ENCODE measurements at regions not wholly inside any gene's neighbourhood (a gene's known extent, or its start where the extent isn't known, plus 50 kb on each side); places are given as distances from the start of the nearest gene placed in this dataset.
"Not testable (repeated sequence)": the region's sequence is repeated elsewhere in the genome, so short reads cannot be mapped to it uniquely, and the experiment has no call there.

DNA sequence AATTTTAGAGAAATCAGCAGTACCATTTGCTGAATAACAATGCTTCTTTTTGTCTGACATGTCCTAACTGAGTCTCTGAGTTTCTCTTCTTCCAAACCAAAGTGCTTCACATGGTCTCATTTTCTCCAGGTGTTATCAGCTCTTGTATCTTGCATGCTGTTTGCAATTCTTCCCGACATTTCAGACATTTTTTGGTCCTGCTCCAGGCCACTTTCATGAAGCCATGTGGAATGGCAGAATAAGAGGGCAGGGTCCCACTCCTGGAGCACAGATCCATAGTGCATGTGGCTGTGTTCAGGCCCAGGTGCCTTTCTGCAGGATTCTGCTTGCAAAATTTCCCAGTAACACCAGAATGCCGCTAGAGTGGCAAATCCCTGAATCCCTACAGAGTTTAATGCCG, 916.2 kb downstream of the NXPH1 start:
- Histone ChIP-seq H3K4me1 (ENCODE audit: control insufficient read depth in 2 of 2, insufficient read depth in 2 of 2, low read length in 2 of 2) (no peaks in the 10 kb centered on the region), H3K4me3 (ENCODE audit: low read length) (no peak overlapping the region), H3K9me3 (ENCODE audit: control insufficient read depth in 2 of 3, low read length in 3 of 3) (no peaks in the 10 kb centered on the region), H3K27ac (ENCODE audit: low read depth, low read length) (no peak overlapping the region), H3K27me3 (ENCODE audit: control insufficient read depth in 2 of 2, insufficient read depth in 2 of 2, low read length in 2 of 2) (no peaks in the 10 kb centered on the region), H3K36me3 (ENCODE audit: control insufficient read depth in 2 of 3, insufficient read depth in 3 of 3, low read length in 3 of 3) (no peaks in the 10 kb centered on the region)
- intact Hi-C loops (cut with micrococcal nuclease), result no loop called here
- DNase-seq (no peak), ATAC-seq (no peak)
- H3K27ac Mint-ChIP-seq, result no peak overlapping the region
- POLR2A ChIA-PET, result no interaction called here
- H3K4me3 Mint-ChIP-seq, result no peak overlapping the region
- CTCF ChIA-PET, result no interaction called here
- no peaks in the 10 kb centered on the region for H3K4me1 Mint-ChIP-seq
- H3K9me3 Mint-ChIP-seq, result peaks cover 1 to 14% (median 7%) of the 10 kb centered on the region in 11 donors
- H3K36me3 Mint-ChIP-seq, result no peaks in the 10 kb centered on the region
- no peaks in the 10 kb centered on the region for H3K27me3 Mint-ChIP-seq

DNA sequence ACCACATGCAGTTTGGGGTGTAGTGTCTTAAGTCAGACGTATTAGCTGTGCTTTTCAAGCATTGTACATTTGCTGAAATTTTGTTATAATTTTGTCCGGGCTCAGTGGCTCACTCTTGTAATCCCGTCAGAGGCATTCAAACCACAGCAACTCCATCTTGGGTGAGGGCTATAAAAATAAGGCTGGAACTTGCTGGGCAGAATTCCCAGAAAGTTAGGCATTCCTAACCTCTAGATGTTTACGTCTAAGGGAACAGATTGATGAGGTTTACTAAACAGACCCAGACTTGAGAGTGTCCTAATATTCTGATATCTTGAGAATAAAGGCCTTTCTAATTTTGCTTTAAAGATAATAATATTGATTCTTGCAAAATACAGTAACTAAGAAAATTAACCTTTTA, 957.8 kb downstream of the NXPH1 start:
- no peaks in the 10 kb centered on the region for H3K36me3 Mint-ChIP-seq
- Histone ChIP-seq H3K27me3 (ENCODE audit: control insufficient read depth in 2 of 2, insufficient read depth in 2 of 2, low read length in 2 of 2) (no peaks in the 10 kb centered on the region), H3K36me3 (ENCODE audit: control insufficient read depth in 2 of 3, insufficient read depth in 3 of 3, low read length in 3 of 3) (no peaks in the 10 kb centered on the region), H3K27ac (ENCODE audit: low read depth, low read length) (no peak overlapping the region), H3K9me3 (ENCODE audit: control insufficient read depth in 2 of 3, low read length in 3 of 3) (peaks cover 0 to 17% (median 0%) of the 10 kb centered on the region in 3 experiments), H3K4me1 (ENCODE audit: control insufficient read depth in 2 of 2, insufficient read depth in 2 of 2, low read length in 2 of 2) (no peaks in the 10 kb centered on the region), H3K4me3 (ENCODE audit: low read length) (no peak overlapping the region)
- H3K27me3 Mint-ChIP-seq, result no peaks in the 10 kb centered on the region
- peaks cover 10 to 37% (median 21%) of the 10 kb centered on the region in 11 donors for H3K9me3 Mint-ChIP-seq
- ATAC-seq, result no peak
- no peak overlapping the region for H3K27ac Mint-ChIP-seq
- H3K4me3 Mint-ChIP-seq, result no peak overlapping the region
- H3K4me1 Mint-ChIP-seq, result no peaks in the 10 kb centered on the region
- intact Hi-C loops (cut with micrococcal nuclease), result no loop called here
- DNase-seq, result no peak
- ChIA-PET CTCF (no interaction called here), POLR2A (no interaction called here)

DNA sequence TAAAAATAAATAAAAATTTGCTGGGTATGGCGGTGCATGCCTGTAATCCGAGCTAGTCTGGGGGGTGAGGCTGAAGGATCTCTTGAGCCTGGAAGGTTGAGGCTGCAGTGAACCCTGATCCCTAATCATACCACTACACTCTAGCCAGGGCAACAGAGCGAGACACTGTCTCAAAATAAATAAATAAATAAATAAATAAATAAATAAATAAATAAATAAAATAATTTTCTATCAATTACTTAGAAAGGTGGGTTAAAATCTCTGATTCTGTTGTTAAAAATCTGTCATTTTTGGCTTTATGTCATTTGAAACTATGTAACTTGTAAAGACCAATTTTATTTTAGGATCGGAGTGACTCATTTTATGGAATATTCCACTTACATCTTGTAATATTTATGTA, 958.6 kb downstream of the NXPH1 start:
- peaks cover 7 to 30% (median 16%) of the 10 kb centered on the region in 11 donors for H3K9me3 Mint-ChIP-seq
- H3K4me3 Mint-ChIP-seq, result no peak overlapping the region
- intact Hi-C loops (cut with micrococcal nuclease), result no loop called here
- no peaks in the 10 kb centered on the region for H3K36me3 Mint-ChIP-seq
- CTCF ChIA-PET, result no interaction called here
- Histone ChIP-seq H3K4me1 (ENCODE audit: control insufficient read depth in 2 of 2, insufficient read depth in 2 of 2, low read length in 2 of 2) (no peaks in the 10 kb centered on the region), H3K9me3 (ENCODE audit: control insufficient read depth in 2 of 3, low read length in 3 of 3) (peaks cover 0 to 17% (median 0%) of the 10 kb centered on the region in 3 experiments), H3K27me3 (ENCODE audit: control insufficient read depth in 2 of 2, insufficient read depth in 2 of 2, low read length in 2 of 2) (no peaks in the 10 kb centered on the region), H3K4me3 (ENCODE audit: low read length) (no peak overlapping the region), H3K36me3 (ENCODE audit: control insufficient read depth in 2 of 3, insufficient read depth in 3 of 3, low read length in 3 of 3) (no peaks in the 10 kb centered on the region), H3K27ac (ENCODE audit: low read depth, low read length) (no peak overlapping the region)
- H3K4me1 Mint-ChIP-seq, result no peaks in the 10 kb centered on the region
- H3K27ac Mint-ChIP-seq, result no peak overlapping the region
- H3K27me3 Mint-ChIP-seq, result no peaks in the 10 kb centered on the region
- no peak for DNase-seq
- ATAC-seq, result no peak
- POLR2A ChIA-PET, result no interaction called here

DNA sequence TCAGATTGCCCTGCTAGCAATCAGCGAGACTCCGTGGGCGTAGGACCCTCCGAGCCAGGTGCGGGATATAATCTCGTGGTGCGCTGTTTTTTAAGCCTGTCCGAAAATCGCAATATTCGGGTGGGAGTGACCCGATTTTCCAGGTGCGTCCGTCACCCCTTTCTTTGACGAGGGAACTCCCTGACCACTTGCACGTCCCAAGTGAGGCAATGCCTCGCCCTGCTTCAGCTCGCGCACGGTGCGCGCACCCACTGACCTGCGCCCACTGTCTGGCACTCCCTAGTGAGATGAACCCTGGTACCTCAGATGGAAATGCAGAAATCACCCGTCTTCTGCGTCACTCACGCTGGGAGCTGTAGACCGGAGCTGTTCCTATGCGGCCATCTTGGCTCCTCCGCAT, 971.0 kb downstream of the NXPH1 start:
- H3K4me1 ChIP-seq (ENCODE audit: control insufficient read depth in 2 of 2, insufficient read depth in 2 of 2, low read length in 2 of 2); intact Hi-C loops (cut with micrococcal nuclease); H3K27me3 Mint-ChIP-seq; H3K27me3 ChIP-seq (ENCODE audit: control insufficient read depth in 2 of 2, insufficient read depth in 2 of 2, low read length in 2 of 2); H3K27ac ChIP-seq (ENCODE audit: low read depth, low read length); H3K36me3 Mint-ChIP-seq; H3K9me3 ChIP-seq (ENCODE audit: control insufficient read depth in 2 of 3, low read length in 3 of 3); H3K4me3 Mint-ChIP-seq; H3K4me3 ChIP-seq (ENCODE audit: low read length); DNase-seq; H3K4me1 Mint-ChIP-seq; H3K36me3 ChIP-seq (ENCODE audit: control insufficient read depth in 2 of 3, insufficient read depth in 3 of 3, low read length in 3 of 3); POLR2A ChIA-PET; H3K27ac Mint-ChIP-seq; CTCF ChIA-PET; ATAC-seq: not testable (repeated sequence)
- peaks cover 0 to 12% (median 0%) of the 10 kb centered on the region in 11 donors for H3K9me3 Mint-ChIP-seq

DNA sequence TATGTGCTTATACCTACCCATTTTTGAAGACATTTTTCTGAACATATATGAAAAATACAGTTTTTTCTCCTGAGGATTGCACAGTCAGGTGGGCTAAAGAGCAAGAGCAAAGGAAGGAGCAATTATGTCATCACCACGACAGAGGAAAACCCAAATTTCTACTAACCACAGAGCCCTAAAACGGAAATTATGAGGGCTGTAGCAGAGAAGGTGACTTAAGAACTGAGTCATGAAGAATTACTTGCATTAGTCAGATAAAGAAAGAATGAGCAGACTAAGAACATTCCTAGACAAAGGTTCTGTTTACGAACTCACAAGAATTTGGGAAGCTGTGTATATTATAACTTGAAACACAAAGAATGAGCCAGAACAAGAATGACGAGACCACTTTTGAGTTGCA, 974.4 kb downstream of the NXPH1 start:
- POLR2A ChIA-PET, result no interaction called here

DNA sequence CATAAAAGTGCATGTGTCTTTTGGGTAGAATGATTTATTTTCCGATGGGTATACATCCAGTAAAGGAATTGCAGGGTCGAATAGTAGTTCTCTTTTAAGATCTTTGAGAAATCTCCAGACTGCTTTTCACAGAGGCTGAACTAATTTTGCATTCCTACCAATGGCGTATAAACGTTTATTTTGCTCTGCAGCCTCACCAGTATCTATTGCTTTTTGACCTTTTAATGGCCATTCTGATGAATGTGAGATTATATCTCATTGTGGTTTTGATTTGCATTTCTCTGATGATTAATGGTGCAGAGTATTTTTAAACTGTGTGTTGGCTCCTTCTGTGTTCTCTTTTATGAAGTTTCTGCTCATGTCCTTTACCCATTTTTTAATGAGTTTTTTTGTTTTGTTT, 1020.1 kb downstream of the NXPH1 start:
- Mint-ChIP-seq H3K36me3 (no peaks in the 10 kb centered on the region), H3K4me3 (no peak overlapping the region), H3K4me1 (no peaks in the 10 kb centered on the region), H3K27ac (no peak overlapping the region), H3K27me3 (no peaks in the 10 kb centered on the region), H3K9me3 (peaks cover 0 to 21% (median 7%) of the 10 kb centered on the region in 11 donors)
- ATAC-seq, result no peak
- no peaks in the 10 kb centered on the region for H3K27me3 ChIP-seq (ENCODE audit: control insufficient read depth in 2 of 2, insufficient read depth in 2 of 2, low read length in 2 of 2)
- intact Hi-C loops (cut with micrococcal nuclease), result no loop called here
- no peak overlapping the region for H3K27ac ChIP-seq (ENCODE audit: low read depth, low read length)
- no peaks in the 10 kb centered on the region for H3K36me3 ChIP-seq (ENCODE audit: control insufficient read depth in 2 of 3, insufficient read depth in 3 of 3, low read length in 3 of 3)
- ChIA-PET CTCF (no interaction called here), POLR2A (no interaction called here)
- no peak for DNase-seq
- no peak overlapping the region for H3K4me3 ChIP-seq (ENCODE audit: low read length)
- no peaks in the 10 kb centered on the region for H3K4me1 ChIP-seq (ENCODE audit: control insufficient read depth in 2 of 2, insufficient read depth in 2 of 2, low read length in 2 of 2)
- no peaks in the 10 kb centered on the region for H3K9me3 ChIP-seq (ENCODE audit: control insufficient read depth in 2 of 3, low read length in 3 of 3)

More for the DNA sequence above, 974.4 kb downstream of the NXPH1 start:
- Histone ChIP-seq H3K36me3 (ENCODE audit: control insufficient read depth in 2 of 3, insufficient read depth in 3 of 3, low read length in 3 of 3) (no peaks in the 10 kb centered on the region), H3K9me3 (ENCODE audit: control insufficient read depth in 2 of 3, low read length in 3 of 3) (no peaks in the 10 kb centered on the region), H3K27ac (ENCODE audit: low read depth, low read length) (no peak overlapping the region), H3K4me3 (ENCODE audit: low read length) (no peak overlapping the region), H3K27me3 (ENCODE audit: control insufficient read depth in 2 of 2, insufficient read depth in 2 of 2, low read length in 2 of 2) (no peaks in the 10 kb centered on the region), H3K4me1 (ENCODE audit: control insufficient read depth in 2 of 2, insufficient read depth in 2 of 2, low read length in 2 of 2) (no peaks in the 10 kb centered on the region)
- H3K4me1 Mint-ChIP-seq, result no peaks in the 10 kb centered on the region
- no peaks in the 10 kb centered on the region for H3K27me3 Mint-ChIP-seq
- intact Hi-C loops (cut with micrococcal nuclease), result no loop called here
- peaks cover 0 to 12% (median 0%) of the 10 kb centered on the region in 11 donors for H3K9me3 Mint-ChIP-seq
- ATAC-seq, result no peak
- H3K4me3 Mint-ChIP-seq, result no peak overlapping the region
- DNase-seq, result no peak
- H3K36me3 Mint-ChIP-seq, result no peaks in the 10 kb centered on the region
- CTCF ChIA-PET, result no interaction called here
- H3K27ac Mint-ChIP-seq, result no peak overlapping the region

DNA sequence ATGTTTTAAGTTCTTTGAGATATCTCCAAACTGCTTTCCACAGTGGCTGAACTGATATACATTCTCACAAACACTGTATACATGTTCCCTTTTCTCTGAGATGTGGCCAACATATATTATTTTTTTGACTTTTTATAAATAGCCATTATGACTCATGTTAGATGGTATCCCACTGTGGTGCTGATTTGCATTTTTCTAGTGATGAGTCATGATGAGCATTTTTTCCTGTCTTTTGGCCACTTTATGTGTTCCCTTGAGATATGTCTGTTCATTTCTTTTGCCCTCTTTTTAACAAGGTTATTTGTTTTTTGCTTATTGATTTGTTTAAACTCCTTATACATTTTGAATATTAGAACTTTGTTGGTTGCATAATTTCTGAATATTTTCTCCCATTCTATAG, 1055.1 kb downstream of the NXPH1 start:
- Mint-ChIP-seq H3K36me3 (no peaks in the 10 kb centered on the region), H3K4me1 (no peaks in the 10 kb centered on the region), H3K27me3 (no peaks in the 10 kb centered on the region), H3K9me3 (peaks cover 2 to 26% (median 11%) of the 10 kb centered on the region in 11 donors), H3K27ac (no peak overlapping the region), H3K4me3 (no peak overlapping the region)
- Histone ChIP-seq H3K9me3 (ENCODE audit: control insufficient read depth in 2 of 3, low read length in 3 of 3) (no peaks in the 10 kb centered on the region), H3K27me3 (ENCODE audit: control insufficient read depth in 2 of 2, insufficient read depth in 2 of 2, low read length in 2 of 2) (no peaks in the 10 kb centered on the region), H3K4me1 (ENCODE audit: control insufficient read depth in 2 of 2, insufficient read depth in 2 of 2, low read length in 2 of 2) (no peaks in the 10 kb centered on the region), H3K36me3 (ENCODE audit: control insufficient read depth in 2 of 3, insufficient read depth in 3 of 3, low read length in 3 of 3) (no peaks in the 10 kb centered on the region), H3K4me3 (ENCODE audit: low read length) (no peak overlapping the region), H3K27ac (ENCODE audit: low read depth, low read length) (no peak overlapping the region)
- POLR2A ChIA-PET, result no interaction called here
- CTCF ChIA-PET, result no interaction called here
- DNase-seq (no peak), ATAC-seq (no peak)
- intact Hi-C loops (cut with micrococcal nuclease), result no loop called here

Measured in naive thymus-derived CD4-positive, alpha-beta T cell (primary cell).